HCT116 (cell line): ENCODE measurements at regions not wholly inside any gene's neighbourhood (a gene's known extent, or its start where the extent isn't known, plus 50 kb on each side); places are given as distances from the start of the nearest gene placed in this dataset.

Experiments
- ATAC-seq: fragments of 200-7000 bp; cut with Tn5 transposase; 2 replicates; pipeline ENCODE4 v1.9.1; 2020; ENCODE audit warnings: mild to moderate bottlenecking, moderate library complexity
- BruUV-seq: library from RNA; stranded (reverse); fragments of 400-500 nt; replicated peaks from 2 replicates; lab custom pipeline; 2021; lab: Mats Ljungman, UMichigan
- CTCF ChIA-PET: fragments of 300-600 bp; sonication (Branson Sonifier 250); formaldehyde crosslinking; loops from one replicate; lab custom pipeline; 2021; ENCODE audit warnings: antibody characterized with exemption; lab: Charles Lee
- POLR2A ChIA-PET: fragments of 300-600, 350-600 bp; sonication (Branson Sonifier 250); formaldehyde crosslinking; loops from one replicate; lab custom pipeline; 2021; ENCODE audit warnings: antibody characterized with exemption; lab: Charles Lee
- RAD21 ChIA-PET, 2 experiments: fragments of 300-600 bp; sonication (Branson Sonifier 250); formaldehyde crosslinking; loops; one replicate each; lab custom pipeline; 2023; ENCODE audit warnings: low total read pairs in 2 of 2; ENCODE audit not compliant: uncharacterized antibody in 2 of 2, unreplicated experiment in 2 of 2, low non-redundant PET in 1 of 2; lab: Charles Lee
- DNase-seq: peaks from one replicate; pipeline ENCODE4 v3.0.0-alpha.2; 2010; ENCODE audit warnings: low read depth, low spot score
- H2AFZ ChIP-seq: fragments of 200-600 bp; shearing (Covaris generic), sonication (generic); 2 replicates; pipeline ENCODE4 v1.6.1; 2017; ENCODE audit warnings: low read depth, mixed run types, mixed read lengths, antibody characterized with exemption, low read length; ENCODE audit not compliant: poor library complexity, severe bottlenecking
- H3K27ac ChIP-seq: 2 replicates; pipeline ENCODE4 v1.5.1; 2012; ENCODE audit warnings: low read depth, low read length
- H3K27me3 ChIP-seq: fragments of 200-600 bp; sonication (generic); 2 replicates; pipeline ENCODE4 v1.6.1; 2016; ENCODE audit warnings: mixed run types, low read length, mixed read lengths; ENCODE audit not compliant: insufficient read depth
- H3K36me3 ChIP-seq, 2 experiments: fragments of 200-500 bp in 1 of 2; fragments of 200-600 bp in 1 of 2; sonication (Bioruptor generic) in 1 of 2; sonication (generic) in 1 of 2; 2 replicates each; pipeline versions ENCODE4 v1.5.1 to v1.6.1; 2014 to 2016; ENCODE audit warnings: low read length in 2 of 2, inconsistent platforms in 1 of 2, mixed read lengths in 1 of 2, mixed run types in 1 of 2; ENCODE audit not compliant: insufficient read depth in 2 of 2, control insufficient read depth in 1 of 2
- H3K4me1 ChIP-seq, 2 experiments: fragments of 200-600 bp in 1 of 2; sonication (generic) in 1 of 2; 2 replicates each; pipeline versions ENCODE4 v1.5.1 to v1.6.1; 2012 to 2017; ENCODE audit warnings: low read length in 2 of 2, inconsistent platforms in 1 of 2, mild to moderate bottlenecking in 1 of 2, mixed read lengths in 1 of 2, mixed run types in 1 of 2, moderate library complexity in 1 of 2; ENCODE audit not compliant: insufficient read depth in 2 of 2, control insufficient read depth in 1 of 2
- H3K4me2 ChIP-seq: fragments of 200-600 bp; sonication (generic); 2 replicates; pipeline ENCODE4 v1.6.1; 2017; ENCODE audit warnings: mixed run types, low read length, mixed read lengths
- H3K4me3 ChIP-seq, 2 experiments: fragments of 200-600 bp in 1 of 2; sonication (generic) in 1 of 2; replicated peaks in 1 of 2; 2 replicates each; pipeline ENCODE4 v1.5.1; 2011 to 2016; ENCODE audit warnings: low read length in 2 of 2, control low read depth in 1 of 2, low read depth in 1 of 2, mild to moderate bottlenecking in 1 of 2, mixed read lengths in 1 of 2, mixed run types in 1 of 2
- H3K79me2 ChIP-seq: fragments of 200-600 bp; sonication (generic); 2 replicates; pipeline ENCODE4 v1.6.1; 2017; ENCODE audit warnings: mild to moderate bottlenecking, mixed run types, low read length, moderate library complexity, mixed read lengths; ENCODE audit not compliant: insufficient read depth
- H3K9ac ChIP-seq: fragments of 200-600 bp; sonication (generic); 2 replicates; pipeline ENCODE4 v1.6.1; 2016; ENCODE audit warnings: low read length, mixed read lengths
- H3K9me2 ChIP-seq: fragments of 200-600 bp; sonication (generic), shearing (Covaris generic); 2 replicates; pipeline ENCODE4 v1.6.1; 2017; ENCODE audit warnings: mixed run types, mild to moderate bottlenecking, moderate library complexity; ENCODE audit not compliant: insufficient read depth
- H3K9me3 ChIP-seq, 2 experiments: fragments of 200-500 bp in 1 of 2; fragments of 200-600 bp in 1 of 2; sonication (Bioruptor generic) in 1 of 2; sonication (generic) in 1 of 2; 2 replicates each; pipeline ENCODE4 v1.6.1; 2014 to 2017; ENCODE audit warnings: low read length in 2 of 2, mixed read lengths in 2 of 2, inconsistent platforms in 1 of 2, low read depth in 1 of 2, mild to moderate bottlenecking in 1 of 2, mixed run types in 1 of 2, moderate library complexity in 1 of 2; ENCODE audit not compliant: control insufficient read depth in 1 of 2, insufficient read depth in 1 of 2
- H4K20me1 ChIP-seq: fragments of 200-600 bp; sonication (generic), shearing (Covaris generic); 2 replicates; pipeline ENCODE4 v1.6.1; 2017; ENCODE audit warnings: mixed run types, mild to moderate bottlenecking, moderate library complexity; ENCODE audit not compliant: insufficient read depth
- RAD21 ChIP-seq: IDR thresholded peaks from 2 replicates; pipeline ENCODE4 v1.6.1; 2012; ENCODE audit warnings: low read depth, mild to moderate bottlenecking
- TCF7L2 ChIP-seq: IDR thresholded peaks from 2 replicates; pipeline ENCODE4 v1.7.0; 2011; ENCODE audit warnings: borderline replicate concordance, inconsistent platforms; ENCODE audit not compliant: insufficient read depth, insufficient read length; ENCODE audit errors: extremely low read depth
- intact Hi-C: fragments of 100-400 bp; cut with micrococcal nuclease; formaldehyde crosslinking; loops from 2 replicates; pipeline ENCODE4 v1.10.0; 2022
- TF ChIP-seq, protein P1 (sequence below), 3 experiments: fragments of 200-600 bp in 1 of 3; sonication (generic) in 1 of 3; IDR thresholded peaks in 2 of 3; conservative IDR thresholded peaks in 1 of 3; 2 replicates each; pipeline ENCODE4 v1.5.1; 2012 to 2017; ENCODE audit warnings: low read depth in 2 of 3, low read length in 2 of 3, antibody characterized with exemption in 1 of 3, borderline replicate concordance in 1 of 3, control low read depth in 1 of 3, mild to moderate bottlenecking in 1 of 3, mixed read lengths in 1 of 3, mixed run types in 1 of 3, moderate library complexity in 1 of 3; ENCODE audit not compliant: insufficient read depth in 1 of 3
- TF ChIP-seq, protein P2 (sequence below): IDR thresholded peaks from 2 replicates; pipeline ENCODE4 v1.6.1; 2012; ENCODE audit warnings: low read depth

DNA sequence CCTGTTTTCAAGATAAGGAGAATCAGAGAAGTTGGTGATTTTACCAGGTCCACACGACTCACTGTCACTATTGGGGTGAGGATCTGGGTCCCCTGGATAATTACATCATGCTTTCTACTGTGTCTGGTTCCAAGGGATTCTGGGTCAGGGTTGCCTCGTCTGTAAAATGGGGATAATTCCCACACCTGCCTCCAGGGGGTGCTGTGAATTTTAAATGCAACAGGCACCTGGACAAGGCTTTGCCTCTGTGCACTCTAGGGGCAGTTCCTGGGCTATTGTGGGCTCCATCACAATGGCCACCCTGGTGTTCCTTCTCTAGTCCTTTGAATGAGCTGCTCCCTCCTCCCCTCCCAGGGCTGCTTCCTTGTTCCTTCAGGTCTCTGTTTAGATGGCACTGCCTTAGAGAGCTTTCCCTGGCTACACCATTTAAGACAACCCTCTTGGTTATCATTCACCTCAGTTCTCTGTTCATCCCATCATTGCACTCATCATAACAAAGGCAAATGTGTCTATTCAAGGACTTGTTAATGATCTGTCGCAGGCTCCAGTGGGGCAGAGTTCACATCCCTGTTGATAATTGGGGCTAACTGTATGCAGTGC lies 178.6 kb downstream of the MIAT start:
- no peak for TF ChIP-seq TCF7L2
- TF ChIP-seq RAD21 = peak; percentile 49
- TF ChIP-seq, protein P1, sequence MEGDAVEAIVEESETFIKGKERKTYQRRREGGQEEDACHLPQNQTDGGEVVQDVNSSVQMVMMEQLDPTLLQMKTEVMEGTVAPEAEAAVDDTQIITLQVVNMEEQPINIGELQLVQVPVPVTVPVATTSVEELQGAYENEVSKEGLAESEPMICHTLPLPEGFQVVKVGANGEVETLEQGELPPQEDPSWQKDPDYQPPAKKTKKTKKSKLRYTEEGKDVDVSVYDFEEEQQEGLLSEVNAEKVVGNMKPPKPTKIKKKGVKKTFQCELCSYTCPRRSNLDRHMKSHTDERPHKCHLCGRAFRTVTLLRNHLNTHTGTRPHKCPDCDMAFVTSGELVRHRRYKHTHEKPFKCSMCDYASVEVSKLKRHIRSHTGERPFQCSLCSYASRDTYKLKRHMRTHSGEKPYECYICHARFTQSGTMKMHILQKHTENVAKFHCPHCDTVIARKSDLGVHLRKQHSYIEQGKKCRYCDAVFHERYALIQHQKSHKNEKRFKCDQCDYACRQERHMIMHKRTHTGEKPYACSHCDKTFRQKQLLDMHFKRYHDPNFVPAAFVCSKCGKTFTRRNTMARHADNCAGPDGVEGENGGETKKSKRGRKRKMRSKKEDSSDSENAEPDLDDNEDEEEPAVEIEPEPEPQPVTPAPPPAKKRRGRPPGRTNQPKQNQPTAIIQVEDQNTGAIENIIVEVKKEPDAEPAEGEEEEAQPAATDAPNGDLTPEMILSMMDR (IDR thresholded peaks at IDR 0.05 in 2 of 3, conservative IDR thresholded peaks at IDR 0.05 in 1 of 3; ENCODE audit: borderline replicate concordance in 1 of 3, insufficient read depth in 1 of 3, low read depth in 2 of 3, low read length in 2 of 3) = peak; percentile 31 to 86 (median 81); a peak in 4 of 6 replicates
- TF ChIP-seq, protein P2, sequence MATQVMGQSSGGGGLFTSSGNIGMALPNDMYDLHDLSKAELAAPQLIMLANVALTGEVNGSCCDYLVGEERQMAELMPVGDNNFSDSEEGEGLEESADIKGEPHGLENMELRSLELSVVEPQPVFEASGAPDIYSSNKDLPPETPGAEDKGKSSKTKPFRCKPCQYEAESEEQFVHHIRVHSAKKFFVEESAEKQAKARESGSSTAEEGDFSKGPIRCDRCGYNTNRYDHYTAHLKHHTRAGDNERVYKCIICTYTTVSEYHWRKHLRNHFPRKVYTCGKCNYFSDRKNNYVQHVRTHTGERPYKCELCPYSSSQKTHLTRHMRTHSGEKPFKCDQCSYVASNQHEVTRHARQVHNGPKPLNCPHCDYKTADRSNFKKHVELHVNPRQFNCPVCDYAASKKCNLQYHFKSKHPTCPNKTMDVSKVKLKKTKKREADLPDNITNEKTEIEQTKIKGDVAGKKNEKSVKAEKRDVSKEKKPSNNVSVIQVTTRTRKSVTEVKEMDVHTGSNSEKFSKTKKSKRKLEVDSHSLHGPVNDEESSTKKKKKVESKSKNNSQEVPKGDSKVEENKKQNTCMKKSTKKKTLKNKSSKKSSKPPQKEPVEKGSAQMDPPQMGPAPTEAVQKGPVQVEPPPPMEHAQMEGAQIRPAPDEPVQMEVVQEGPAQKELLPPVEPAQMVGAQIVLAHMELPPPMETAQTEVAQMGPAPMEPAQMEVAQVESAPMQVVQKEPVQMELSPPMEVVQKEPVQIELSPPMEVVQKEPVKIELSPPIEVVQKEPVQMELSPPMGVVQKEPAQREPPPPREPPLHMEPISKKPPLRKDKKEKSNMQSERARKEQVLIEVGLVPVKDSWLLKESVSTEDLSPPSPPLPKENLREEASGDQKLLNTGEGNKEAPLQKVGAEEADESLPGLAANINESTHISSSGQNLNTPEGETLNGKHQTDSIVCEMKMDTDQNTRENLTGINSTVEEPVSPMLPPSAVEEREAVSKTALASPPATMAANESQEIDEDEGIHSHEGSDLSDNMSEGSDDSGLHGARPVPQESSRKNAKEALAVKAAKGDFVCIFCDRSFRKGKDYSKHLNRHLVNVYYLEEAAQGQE = no peak
- no peak overlapping the region for H2AFZ ChIP-seq
- no peaks in the 10 kb centered on the region for H3K9me3 ChIP-seq
- H3K9me2 ChIP-seq = no peaks in the 10 kb centered on the region
- H3K4me1 ChIP-seq = 0 out of 4 replicates have a peak, but pooled peaks cover 0 to 5% of the 10 kb centered on the region in 2 experiments
- RAD21 ChIA-PET = no interaction called here
- CTCF ChIA-PET = interaction anchor here (0.8 kb wide), 1 partner anchor 11 kb away, joined by 4 read pairs; no protein-coding TSS in a partner anchor
- H4K20me1 ChIP-seq = no peaks in the 10 kb centered on the region
- POLR2A ChIA-PET = no interaction called here
- no TSS peak for BruUV-seq
- H3K27ac ChIP-seq = no peak overlapping the region
- H3K9ac ChIP-seq = no peak overlapping the region
- ATAC-seq (peak; percentile 94), DNase-seq (peak; percentile 33)
- H3K79me2 ChIP-seq = no peaks in the 10 kb centered on the region
- intact Hi-C loops = no loop called here
- peaks cover 24% of the 10 kb centered on the region for H3K27me3 ChIP-seq
- H3K36me3 ChIP-seq = no peaks in the 10 kb centered on the region
- no peak overlapping the region for H3K4me2 ChIP-seq
- H3K4me3 ChIP-seq = no peak overlapping the region
